Esophagus (tissue), 2 donors: ENCODE measurements at regions not wholly inside any gene's neighbourhood (a gene's known extent, or its start where the extent isn't known, plus 50 kb on each side); places are given as distances from the start of the nearest gene placed in this dataset.
"Not testable (repeated sequence)": the region's sequence is repeated elsewhere in the genome, so short reads cannot be mapped to it uniquely, and the experiment has no call there.

Experiments
- H3K27ac ChIP-seq, 2 donors: one replicate each; pipeline ENCODE4 v1.5.1; 2013; ENCODE audit warnings: low read depth in 2 of 2, mild to moderate bottlenecking in 2 of 2, inconsistent platforms in 1 of 2, low read length in 1 of 2, moderate library complexity in 1 of 2
- H3K27me3 ChIP-seq, 2 donors: one replicate each; pipeline ENCODE4 v1.6.1; 2013; ENCODE audit warnings: low read length in 2 of 2, control low read depth in 1 of 2, mild to moderate bottlenecking in 1 of 2; ENCODE audit not compliant: insufficient read depth in 2 of 2, control insufficient read depth in 1 of 2
- H3K36me3 ChIP-seq, 2 donors: one replicate each; pipeline ENCODE4 v1.6.1; 2013; ENCODE audit warnings: low read length in 1 of 2; ENCODE audit not compliant: control insufficient read depth in 2 of 2, insufficient read depth in 2 of 2
- H3K4me1 ChIP-seq, 2 donors: one replicate each; pipeline ENCODE4 v1.6.1; 2013; ENCODE audit warnings: low read length in 1 of 2; ENCODE audit not compliant: control insufficient read depth in 2 of 2, insufficient read depth in 2 of 2
- H3K4me3 ChIP-seq, 2 donors: one replicate each; pipeline ENCODE4 v1.5.1; 2013; ENCODE audit warnings: low read length in 2 of 2, mild to moderate bottlenecking in 2 of 2, low read depth in 1 of 2, moderate library complexity in 1 of 2
- H3K9me3 ChIP-seq, 2 donors: one replicate each; pipeline ENCODE4 v1.6.1; 2013; ENCODE audit warnings: mild to moderate bottlenecking in 2 of 2, low read depth in 1 of 2, low read length in 1 of 2, moderate library complexity in 1 of 2; ENCODE audit not compliant: control insufficient read depth in 2 of 2, insufficient read depth in 1 of 2
- WGBS, 2 donors: extraction: QIAGEN DNeasy Blood & Tissue Kit; methylation state at CpG; one replicate each; pipeline ENCODE4 v1.1.7; 2013; 5-methylcytosine and 5-hydroxymethylcytosine counted together
- donor health status: healthy with polysubstance abuse.
- donor health status: Bipolar disorder and iron deficiency.

GRCh38 chr2:195125889-195126288, 531.1 kb upstream of the SLC39A10 start:
- not testable (repeated sequence) for H3K36me3 ChIP-seq, H3K27me3 ChIP-seq, H3K27ac ChIP-seq, H3K4me1 ChIP-seq, H3K9me3 ChIP-seq, H3K4me3 ChIP-seq
- 83 to 93% methylated on average over 3 of the region's 3 CpGs for WGBS, 2 donors

- Histone ChIP-seq H3K4me1 (no peaks in the 10 kb centered on the region), H3K27me3 (no peaks in the 10 kb centered on the region), H3K4me3 (no peak overlapping the region), H3K36me3 (no peaks in the 10 kb centered on the region), H3K27ac (no peak overlapping the region), H3K9me3 (no peaks in the 10 kb centered on the region)
- WGBS, 2 donors, result 78 to 80% methylated on average over 10 of the region's 10 CpGs
These were observed 532.5 kb upstream of the SLC39A10 start for GRCh38 chr2:195124391-195125079.

- no peaks in the 10 kb centered on the region for H3K36me3 ChIP-seq
- no peak overlapping the region for H3K27ac ChIP-seq
- H3K9me3 ChIP-seq, result no peaks in the 10 kb centered on the region
- H3K27me3 ChIP-seq, result no peaks in the 10 kb centered on the region
- no peak overlapping the region for H3K4me3 ChIP-seq
- 82% methylated on average over 1 of the region's 1 CpG for WGBS, 2 donors
- H3K4me1 ChIP-seq, result no peaks in the 10 kb centered on the region
These were observed 534.4 kb upstream of the SLC39A10 start for GRCh38 chr2:195122653-195123052.

- no peaks in the 10 kb centered on the region for H3K36me3 ChIP-seq
- H3K27me3 ChIP-seq, result no peaks in the 10 kb centered on the region
- no peaks in the 10 kb centered on the region for H3K9me3 ChIP-seq
- H3K27ac ChIP-seq, result no peak overlapping the region
- H3K4me3 ChIP-seq, result no peak overlapping the region
- H3K4me1 ChIP-seq, result no peaks in the 10 kb centered on the region
- WGBS, 2 donors, result 51 to 59% methylated on average over 3 of the region's 3 CpGs
These were observed 535.7 kb upstream of the SLC39A10 start for GRCh38 chr2:195121341-195121740.

- H3K36me3 ChIP-seq, result no peaks in the 10 kb centered on the region
- no peak overlapping the region for H3K27ac ChIP-seq
- no peak overlapping the region for H3K4me3 ChIP-seq
- H3K9me3 ChIP-seq, result no peaks in the 10 kb centered on the region
- no peaks in the 10 kb centered on the region for H3K27me3 ChIP-seq
- no peaks in the 10 kb centered on the region for H3K4me1 ChIP-seq
These were observed 537.8 kb upstream of the SLC39A10 start for GRCh38 chr2:195119231-195119630.

GRCh38 chr2:195118276-195118675, 538.8 kb upstream of the SLC39A10 start:
- Histone ChIP-seq H3K9me3 (no peaks in the 10 kb centered on the region), H3K27ac (no peak overlapping the region), H3K36me3 (no peaks in the 10 kb centered on the region), H3K27me3 (no peaks in the 10 kb centered on the region), H3K4me1 (no peaks in the 10 kb centered on the region), H3K4me3 (no peak overlapping the region)
- WGBS, 2 donors, result 51 to 52% methylated on average over 3 of the region's 3 CpGs

GRCh38 chr2:195117011-195117410, 540.0 kb upstream of the SLC39A10 start:
- Histone ChIP-seq H3K27me3 (no peaks in the 10 kb centered on the region), H3K36me3 (no peaks in the 10 kb centered on the region), H3K9me3 (no peaks in the 10 kb centered on the region), H3K27ac (no peak overlapping the region), H3K4me3 (no peak overlapping the region), H3K4me1 (no peaks in the 10 kb centered on the region)

- Histone ChIP-seq H3K36me3 (no peaks in the 10 kb centered on the region), H3K27me3 (no peaks in the 10 kb centered on the region), H3K27ac (no peak overlapping the region), H3K9me3 (peaks cover 0 to 2% of the 10 kb centered on the region in 2 donors), H3K4me1 (no peaks in the 10 kb centered on the region), H3K4me3 (no peak overlapping the region)
- WGBS, 2 donors, result 19 to 51% methylated on average over 2 of the region's 2 CpGs
These were observed 541.3 kb upstream of the SLC39A10 start for GRCh38 chr2:195115738-195116137.

GRCh38 chr2:195108182-195108581, 548.8 kb upstream of the SLC39A10 start:
- Histone ChIP-seq H3K4me1 (no peaks in the 10 kb centered on the region), H3K36me3 (no peaks in the 10 kb centered on the region), H3K4me3 (no peak overlapping the region), H3K27ac (no peak overlapping the region), H3K27me3 (no peaks in the 10 kb centered on the region), H3K9me3 (peaks cover 0 to 2% of the 10 kb centered on the region in 2 donors)

- no peaks in the 10 kb centered on the region for H3K27me3 ChIP-seq
- H3K36me3 ChIP-seq, result no peaks in the 10 kb centered on the region
- no peaks in the 10 kb centered on the region for H3K4me1 ChIP-seq
- peaks cover 0 to 2% of the 10 kb centered on the region in 2 donors for H3K9me3 ChIP-seq
- WGBS, 2 donors, result 82 to 87% methylated on average over 6 of the region's 6 CpGs
- H3K4me3 ChIP-seq, result no peak overlapping the region
- no peak overlapping the region for H3K27ac ChIP-seq
These were observed 550.2 kb upstream of the SLC39A10 start for GRCh38 chr2:195106681-195107380.
